Transverse colon (tissue), 4 donors: ENCODE measurements at regions not wholly inside any gene's neighbourhood (a gene's known extent, or its start where the extent isn't known, plus 50 kb on each side); places are given as distances from the start of the nearest gene placed in this dataset.

Experiments used
- DNase-seq: peaks from one replicate; pipeline ENCODE4 v3.0.0-alpha.2; 2019
- H3K27ac ChIP-seq, 4 donors: fragments of 200-600 bp; sonication (generic); 2 replicates each; pipeline ENCODE4 v1.5.1; 2016 to 2018; ENCODE audit warnings: inconsistent platforms in 4 of 4
- H3K27me3 ChIP-seq: fragments of 200-600 bp; sonication (generic); 2 replicates; pipeline ENCODE4 v1.5.1; 2017; ENCODE audit warnings: inconsistent platforms
- H3K36me3 ChIP-seq, 4 donors: fragments of 200-600 bp; sonication (generic); 2 replicates each; pipeline ENCODE4 v1.5.1; 2017 to 2019; ENCODE audit warnings: inconsistent platforms in 4 of 4
- H3K4me1 ChIP-seq, 4 donors: fragments of 200-600 bp; sonication (generic); 2 replicates each; pipeline ENCODE4 v1.5.1; 2017 to 2020; ENCODE audit warnings: inconsistent platforms in 4 of 4
- H3K4me3 ChIP-seq, 4 donors: fragments of 200-600 bp; sonication (generic); 1 replicate in 1 of 4; 2 replicates in 3 of 4; pipeline versions ENCODE4 v1.5.1 to v1.6.1; 2017 to 2019; ENCODE audit warnings: inconsistent platforms in 4 of 4
- H3K9me3 ChIP-seq, 2 donors: fragments of 200-600 bp; sonication (generic); 2 replicates each; pipeline ENCODE4 v1.5.1; 2017 to 2019; ENCODE audit warnings: inconsistent platforms in 2 of 2
- EP300 ChIP-seq: sonication (generic); formaldehyde crosslinking; IDR thresholded peaks from one replicate; pipeline ENCODE4 v1.6.1; 2017; ENCODE audit warnings: antibody characterized with exemption, low read depth
- POLR2A ChIP-seq: fragments of 450-650 bp; IDR thresholded peaks from one replicate; pipeline ENCODE4 v1.6.1; 2016; ENCODE audit warnings: antibody characterized with exemption, mild to moderate bottlenecking, moderate library complexity
- POLR2AphosphoS5 ChIP-seq, 3 donors: sonication (generic); formaldehyde crosslinking; IDR thresholded peaks; one replicate each; pipeline ENCODE4 v1.6.1; 2016; ENCODE audit warnings: antibody characterized with exemption in 3 of 3
- WGBS, 2 donors: methylation state at CpG; one replicate each; pipeline ENCODE4 v1.1.5; 2018; ENCODE audit warnings: low coverage in 1 of 2; 5-methylcytosine and 5-hydroxymethylcytosine counted together
- in situ Hi-C, 4 donors: fragments of 200-750 bp; cut with MboI; loops; one replicate each; pipeline versions ENCODE4 v1.15.0 to v1.15.1; 2017; ENCODE audit warnings: low sequenced_read_pairs in 3 of 4, low pct_ligation_motif_present in 1 of 4, low pct_unique_long_range_greater_than_20kb in 1 of 4
- intact Hi-C: fragments of 100-400 bp; cut with DNase I; formaldehyde crosslinking; loops from one replicate; pipeline ENCODE4 v1.15.1; 2023; ENCODE audit warnings: low total_unique reads
- TF ChIP-seq, protein P1 (sequence below), 5 experiments: fragments of 200-600 bp in 3 of 5; fragments of 450-650 bp in 2 of 5; sonication (generic) in 3 of 5; IDR thresholded peaks; 1 replicate in 2 of 5; 2 replicates in 3 of 5; pipeline ENCODE4 v1.5.1; 2016 to 2017; ENCODE audit warnings: antibody characterized with exemption in 5 of 5, inconsistent platforms in 3 of 5, mild to moderate bottlenecking in 2 of 5, moderate library complexity in 1 of 5

DNA sequence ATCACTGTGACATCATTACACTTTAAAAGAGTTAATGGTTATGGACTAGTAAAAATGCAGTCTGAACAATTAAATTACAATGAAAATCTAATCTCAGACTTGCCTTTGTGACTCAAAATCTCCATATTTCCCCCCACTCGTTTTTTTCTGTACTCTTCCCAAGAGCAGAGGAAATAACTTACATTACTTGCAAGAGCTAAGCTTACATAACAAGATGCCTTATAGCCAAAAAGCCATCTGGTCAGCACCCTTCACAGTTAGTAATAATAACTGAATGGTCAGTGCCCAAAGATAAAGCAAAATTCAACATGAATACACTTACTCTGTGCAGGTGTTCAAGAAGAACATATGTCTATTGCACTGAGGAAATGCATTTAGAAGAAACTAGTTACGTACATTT, 1381.5 kb upstream of the CELF2 start:
- no peak overlapping the region for H3K4me3 ChIP-seq
- H3K4me1 ChIP-seq, result no peaks in the 10 kb centered on the region
- H3K27me3 ChIP-seq, result no peaks in the 10 kb centered on the region
- H3K36me3 ChIP-seq, result no peaks in the 10 kb centered on the region
- H3K27ac ChIP-seq, result no peak overlapping the region
- WGBS, 2 donors, result 58 to 59% methylated on average over 2 of the region's 2 CpGs
- no peak for DNase-seq
- TF ChIP-seq POLR2AphosphoS5 (IDR thresholded peaks at IDR 0.05), result no peak
- TF ChIP-seq EP300, result no peak
- TF ChIP-seq POLR2A, result no peak
- intact Hi-C loops (no loop called here), in situ Hi-C loops (no loop called here)
- H3K9me3 ChIP-seq, result no peaks in the 10 kb centered on the region

GRCh38 chr10:9643782-9644181, 1373.9 kb upstream of the CELF2 start:
- Histone ChIP-seq H3K4me1 (no peaks in the 10 kb centered on the region), H3K36me3 (no peaks in the 10 kb centered on the region), H3K27ac (no peak overlapping the region), H3K9me3 (peaks cover 4 to 5% of the 10 kb centered on the region in 2 donors), H3K4me3 (no peak overlapping the region), H3K27me3 (no peaks in the 10 kb centered on the region)
- intact Hi-C loops, result no loop called here
- TF ChIP-seq, protein P1, sequence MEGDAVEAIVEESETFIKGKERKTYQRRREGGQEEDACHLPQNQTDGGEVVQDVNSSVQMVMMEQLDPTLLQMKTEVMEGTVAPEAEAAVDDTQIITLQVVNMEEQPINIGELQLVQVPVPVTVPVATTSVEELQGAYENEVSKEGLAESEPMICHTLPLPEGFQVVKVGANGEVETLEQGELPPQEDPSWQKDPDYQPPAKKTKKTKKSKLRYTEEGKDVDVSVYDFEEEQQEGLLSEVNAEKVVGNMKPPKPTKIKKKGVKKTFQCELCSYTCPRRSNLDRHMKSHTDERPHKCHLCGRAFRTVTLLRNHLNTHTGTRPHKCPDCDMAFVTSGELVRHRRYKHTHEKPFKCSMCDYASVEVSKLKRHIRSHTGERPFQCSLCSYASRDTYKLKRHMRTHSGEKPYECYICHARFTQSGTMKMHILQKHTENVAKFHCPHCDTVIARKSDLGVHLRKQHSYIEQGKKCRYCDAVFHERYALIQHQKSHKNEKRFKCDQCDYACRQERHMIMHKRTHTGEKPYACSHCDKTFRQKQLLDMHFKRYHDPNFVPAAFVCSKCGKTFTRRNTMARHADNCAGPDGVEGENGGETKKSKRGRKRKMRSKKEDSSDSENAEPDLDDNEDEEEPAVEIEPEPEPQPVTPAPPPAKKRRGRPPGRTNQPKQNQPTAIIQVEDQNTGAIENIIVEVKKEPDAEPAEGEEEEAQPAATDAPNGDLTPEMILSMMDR (IDR thresholded peaks at IDR 0.05), result no peak
- TF ChIP-seq POLR2A, result no peak
- TF ChIP-seq EP300, result no peak
- TF ChIP-seq POLR2AphosphoS5 (IDR thresholded peaks at IDR 0.05), result no peak
- in situ Hi-C loops, result no loop called here
- no peak for DNase-seq
- WGBS, 2 donors, result 65% methylated on average over 1 of the region's 1 CpG; no CpG with 5 or more reads in 1 of the 2 donors

GRCh38 chr10:9645404-9645803, 1372.3 kb upstream of the CELF2 start:
- Histone ChIP-seq H3K9me3 (peaks cover 4 to 5% of the 10 kb centered on the region in 2 donors), H3K27me3 (no peaks in the 10 kb centered on the region), H3K27ac (no peak overlapping the region), H3K4me1 (no peaks in the 10 kb centered on the region), H3K4me3 (no peak overlapping the region), H3K36me3 (no peaks in the 10 kb centered on the region)
- WGBS, 2 donors, result 85 to 86% methylated on average over 3 of the region's 3 CpGs
- intact Hi-C loops (no loop called here), in situ Hi-C loops (no loop called here)
- no peak for TF ChIP-seq EP300
- no peak for TF ChIP-seq POLR2A
- TF ChIP-seq POLR2AphosphoS5 (IDR thresholded peaks at IDR 0.05), result no peak
- TF ChIP-seq, protein P1 (IDR thresholded peaks at IDR 0.05), result no peak
- no peak for DNase-seq

- H3K4me3 ChIP-seq, result no peak overlapping the region
- H3K27me3 ChIP-seq, result no peaks in the 10 kb centered on the region
- H3K36me3 ChIP-seq, result no peaks in the 10 kb centered on the region
- intact Hi-C loops (no loop called here), in situ Hi-C loops (no loop called here)
- H3K4me1 ChIP-seq, result no peaks in the 10 kb centered on the region
- H3K9me3 ChIP-seq, result peaks cover 4 to 5% of the 10 kb centered on the region in 2 donors
- DNase-seq, result no peak
- H3K27ac ChIP-seq, result no peak overlapping the region
- no peak for TF ChIP-seq EP300
- no peak for TF ChIP-seq POLR2AphosphoS5 (IDR thresholded peaks at IDR 0.05)
- TF ChIP-seq POLR2A, result no peak
- TF ChIP-seq, protein P1 (IDR thresholded peaks at IDR 0.05), result no peak
- 74 to 79% methylated on average over 2 of the region's 2 CpGs for WGBS, 2 donors
Measured at GRCh38 chr10:9645928-9646600, 1371.6 kb upstream of the CELF2 start.

GRCh38 chr10:9654261-9654660, 1363.4 kb upstream of the CELF2 start:
- in situ Hi-C loops, result no loop called here
- TF ChIP-seq EP300, result no peak
- TF ChIP-seq POLR2AphosphoS5 (IDR thresholded peaks at IDR 0.05), result no peak
- TF ChIP-seq, protein P1 (IDR thresholded peaks at IDR 0.05), result no peak
- no peak for TF ChIP-seq POLR2A
- 54 to 61% methylated on average over 3 of the region's 3 CpGs for WGBS, 2 donors
- peaks cover 0 to 6% (median 0%) of the 10 kb centered on the region in 4 donors for H3K4me1 ChIP-seq
- intact Hi-C loops, result no loop called here
- no peaks in the 10 kb centered on the region for H3K9me3 ChIP-seq
- no peak overlapping the region for H3K4me3 ChIP-seq
- no peak overlapping the region for H3K27ac ChIP-seq
- no peaks in the 10 kb centered on the region for H3K36me3 ChIP-seq
- H3K27me3 ChIP-seq, result no peaks in the 10 kb centered on the region
- no peak for DNase-seq
